ENCODE measurements at regions not wholly inside any gene's neighbourhood (a gene's known extent, or its start where the extent isn't known, plus 50 kb on each side); places are given as distances from the start of the nearest gene placed in this dataset.
A peak's percentile ranks its signal among the peaks of the same experiment; 100 is the strongest.

DNA sequence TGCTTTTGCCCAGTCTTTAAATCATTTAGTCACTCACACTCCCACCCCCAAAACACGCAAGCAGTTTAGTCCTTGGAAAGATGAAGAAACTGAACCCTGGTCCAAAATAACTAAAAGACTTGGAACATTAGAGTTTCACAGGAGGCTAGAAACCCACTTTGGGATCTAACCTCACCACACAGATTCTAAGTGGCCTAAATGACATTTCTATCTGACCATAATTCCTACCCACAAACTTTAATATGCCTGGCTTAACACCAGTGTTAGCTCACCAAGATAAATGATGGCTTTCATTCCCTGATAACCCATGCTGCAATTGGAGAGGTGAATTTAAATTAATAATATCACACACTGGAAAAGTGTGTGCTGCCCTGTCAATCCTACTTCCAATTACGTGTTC lies 295.3 kb upstream of the UBE2E2 start (continued):
- no peak for TF ChIP-seq ZNF175 (tag by site-specific recombination; IDR thresholded peaks at IDR 0.05)
- no peak for TF ChIP-seq SCRT2 (tag by site-specific recombination; IDR thresholded peaks at IDR 0.05)
- no peak for TF ChIP-seq YY2 (tag by site-specific recombination; IDR thresholded peaks at IDR 0.05)
- TF ChIP-seq ZBTB17 (tag by site-specific recombination; IDR thresholded peaks at IDR 0.05): no peak
- TF ChIP-seq ZNF560 (tag by site-specific recombination; IDR thresholded peaks at IDR 0.05; ENCODE audit: borderline replicate concordance): no peak

DNA sequence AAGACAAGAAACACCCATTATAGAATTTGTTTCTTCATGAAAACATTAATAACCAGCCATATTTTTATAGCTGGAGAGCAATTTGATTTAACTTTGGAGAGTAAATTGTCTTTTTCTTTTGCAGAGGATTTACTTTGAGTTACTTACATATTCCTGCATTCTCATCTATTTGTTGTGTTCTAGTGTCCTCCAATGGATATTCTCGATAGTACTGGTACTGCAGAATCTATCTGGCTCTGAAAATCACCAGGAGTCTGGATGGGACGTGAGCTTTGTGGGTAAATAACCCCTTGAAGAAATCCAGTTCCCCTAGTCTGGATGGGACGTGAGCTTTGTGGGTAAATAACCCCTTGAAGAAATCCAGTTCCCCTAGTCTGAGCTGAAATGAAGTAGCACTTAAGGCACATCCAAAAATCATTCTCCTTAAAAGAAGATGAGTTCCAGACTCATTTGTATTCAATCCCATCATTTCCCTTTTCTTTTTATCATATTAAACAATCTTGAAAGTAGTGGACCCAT lies 294.1 kb upstream of the UBE2E2 start:
- Histone ChIP-seq H3K9me3 (ENCODE audit: control insufficient read depth, insufficient read depth, low read depth, low read length) (no peaks in the 10 kb centered on the region), H3K4me3 (ENCODE audit: low read depth, low read length) (no peak overlapping the region), H3K36me3 (ENCODE audit: control insufficient read depth in 2 of 2, insufficient read depth in 1 of 2, low read length in 2 of 2) (no peaks in the 10 kb centered on the region), H3K4me1 (ENCODE audit: control insufficient read depth, insufficient read depth, low read length) (no peaks in the 10 kb centered on the region), H3K27ac (ENCODE audit: extremely low read depth, low read depth, low read length) (no peak overlapping the region)
- ChIA-PET POLR2A (no interaction called here), CTCF (interaction anchor here (0.7 kb wide), 1 partner anchor 13 kb away, joined by 4 read pairs; no protein-coding TSS in a partner anchor)
- TF ChIP-seq, protein P1, sequence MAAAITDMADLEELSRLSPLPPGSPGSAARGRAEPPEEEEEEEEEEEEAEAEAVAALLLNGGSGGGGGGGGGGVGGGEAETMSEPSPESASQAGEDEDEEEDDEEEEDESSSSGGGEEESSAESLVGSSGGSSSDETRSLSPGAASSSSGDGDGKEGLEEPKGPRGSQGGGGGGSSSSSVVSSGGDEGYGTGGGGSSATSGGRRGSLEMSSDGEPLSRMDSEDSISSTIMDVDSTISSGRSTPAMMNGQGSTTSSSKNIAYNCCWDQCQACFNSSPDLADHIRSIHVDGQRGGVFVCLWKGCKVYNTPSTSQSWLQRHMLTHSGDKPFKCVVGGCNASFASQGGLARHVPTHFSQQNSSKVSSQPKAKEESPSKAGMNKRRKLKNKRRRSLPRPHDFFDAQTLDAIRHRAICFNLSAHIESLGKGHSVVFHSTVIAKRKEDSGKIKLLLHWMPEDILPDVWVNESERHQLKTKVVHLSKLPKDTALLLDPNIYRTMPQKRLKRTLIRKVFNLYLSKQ (tag by site-specific recombination; IDR thresholded peaks at IDR 0.05; ENCODE audit: borderline replicate concordance): no peak
- no peak for TF ChIP-seq ZNF391 (tag by site-specific recombination; IDR thresholded peaks at IDR 0.05; ENCODE audit: borderline replicate concordance, low read depth)
- no peak for TF ChIP-seq ZNF843 (tag by site-specific recombination; IDR thresholded peaks at IDR 0.05)
- no peak for TF ChIP-seq FEZF1 (tag by site-specific recombination; IDR thresholded peaks at IDR 0.05)
- peak; percentile 27 for TF ChIP-seq ZNF654 (tag by site-specific recombination; IDR thresholded peaks at IDR 0.05; ENCODE audit: low read depth)
- TF ChIP-seq, protein P2, sequence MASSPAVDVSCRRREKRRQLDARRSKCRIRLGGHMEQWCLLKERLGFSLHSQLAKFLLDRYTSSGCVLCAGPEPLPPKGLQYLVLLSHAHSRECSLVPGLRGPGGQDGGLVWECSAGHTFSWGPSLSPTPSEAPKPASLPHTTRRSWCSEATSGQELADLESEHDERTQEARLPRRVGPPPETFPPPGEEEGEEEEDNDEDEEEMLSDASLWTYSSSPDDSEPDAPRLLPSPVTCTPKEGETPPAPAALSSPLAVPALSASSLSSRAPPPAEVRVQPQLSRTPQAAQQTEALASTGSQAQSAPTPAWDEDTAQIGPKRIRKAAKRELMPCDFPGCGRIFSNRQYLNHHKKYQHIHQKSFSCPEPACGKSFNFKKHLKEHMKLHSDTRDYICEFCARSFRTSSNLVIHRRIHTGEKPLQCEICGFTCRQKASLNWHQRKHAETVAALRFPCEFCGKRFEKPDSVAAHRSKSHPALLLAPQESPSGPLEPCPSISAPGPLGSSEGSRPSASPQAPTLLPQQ (tag by site-specific recombination; IDR thresholded peaks at IDR 0.05): no peak
- TF ChIP-seq, protein P3, sequence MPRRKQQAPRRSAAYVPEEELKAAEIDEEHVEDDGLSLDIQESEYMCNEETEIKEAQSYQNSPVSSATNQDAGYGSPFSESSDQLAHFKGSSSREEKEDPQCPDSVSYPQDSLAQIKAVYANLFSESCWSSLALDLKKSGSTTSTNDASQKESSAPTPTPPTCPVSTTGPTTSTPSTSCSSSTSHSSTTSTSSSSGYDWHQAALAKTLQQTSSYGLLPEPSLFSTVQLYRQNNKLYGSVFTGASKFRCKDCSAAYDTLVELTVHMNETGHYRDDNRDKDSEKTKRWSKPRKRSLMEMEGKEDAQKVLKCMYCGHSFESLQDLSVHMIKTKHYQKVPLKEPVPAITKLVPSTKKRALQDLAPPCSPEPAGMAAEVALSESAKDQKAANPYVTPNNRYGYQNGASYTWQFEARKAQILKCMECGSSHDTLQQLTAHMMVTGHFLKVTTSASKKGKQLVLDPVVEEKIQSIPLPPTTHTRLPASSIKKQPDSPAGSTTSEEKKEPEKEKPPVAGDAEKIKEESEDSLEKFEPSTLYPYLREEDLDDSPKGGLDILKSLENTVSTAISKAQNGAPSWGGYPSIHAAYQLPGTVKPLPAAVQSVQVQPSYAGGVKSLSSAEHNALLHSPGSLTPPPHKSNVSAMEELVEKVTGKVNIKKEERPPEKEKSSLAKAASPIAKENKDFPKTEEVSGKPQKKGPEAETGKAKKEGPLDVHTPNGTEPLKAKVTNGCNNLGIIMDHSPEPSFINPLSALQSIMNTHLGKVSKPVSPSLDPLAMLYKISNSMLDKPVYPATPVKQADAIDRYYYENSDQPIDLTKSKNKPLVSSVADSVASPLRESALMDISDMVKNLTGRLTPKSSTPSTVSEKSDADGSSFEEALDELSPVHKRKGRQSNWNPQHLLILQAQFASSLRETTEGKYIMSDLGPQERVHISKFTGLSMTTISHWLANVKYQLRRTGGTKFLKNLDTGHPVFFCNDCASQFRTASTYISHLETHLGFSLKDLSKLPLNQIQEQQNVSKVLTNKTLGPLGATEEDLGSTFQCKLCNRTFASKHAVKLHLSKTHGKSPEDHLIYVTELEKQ (tag by site-specific recombination; IDR thresholded peaks at IDR 0.05; ENCODE audit: borderline replicate concordance): no peak

DNA sequence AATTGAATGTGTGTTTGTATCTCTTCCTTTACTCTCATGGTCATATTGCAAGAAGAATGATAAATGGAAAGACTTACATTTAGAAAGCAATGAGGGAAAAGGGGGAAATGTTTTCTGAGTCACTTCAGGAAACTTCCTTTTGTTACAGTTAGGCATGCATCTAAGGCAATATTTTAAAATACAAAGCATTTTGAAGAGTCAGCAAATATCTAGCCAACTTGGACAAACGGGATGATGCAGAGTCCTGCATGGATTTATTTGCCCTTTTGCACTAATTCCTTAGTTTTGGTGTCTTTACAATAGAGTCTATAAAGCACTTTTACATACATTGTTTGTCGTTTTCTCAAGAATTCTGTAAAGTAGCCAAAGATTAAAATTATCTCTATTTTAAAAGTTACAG lies 286.2 kb upstream of the UBE2E2 start:
- no peak for TF ChIP-seq HOXA7 (CRISPR knock-in tag; IDR thresholded peaks at IDR 0.05; ENCODE audit: borderline replicate concordance)
- TF ChIP-seq, protein P4, sequence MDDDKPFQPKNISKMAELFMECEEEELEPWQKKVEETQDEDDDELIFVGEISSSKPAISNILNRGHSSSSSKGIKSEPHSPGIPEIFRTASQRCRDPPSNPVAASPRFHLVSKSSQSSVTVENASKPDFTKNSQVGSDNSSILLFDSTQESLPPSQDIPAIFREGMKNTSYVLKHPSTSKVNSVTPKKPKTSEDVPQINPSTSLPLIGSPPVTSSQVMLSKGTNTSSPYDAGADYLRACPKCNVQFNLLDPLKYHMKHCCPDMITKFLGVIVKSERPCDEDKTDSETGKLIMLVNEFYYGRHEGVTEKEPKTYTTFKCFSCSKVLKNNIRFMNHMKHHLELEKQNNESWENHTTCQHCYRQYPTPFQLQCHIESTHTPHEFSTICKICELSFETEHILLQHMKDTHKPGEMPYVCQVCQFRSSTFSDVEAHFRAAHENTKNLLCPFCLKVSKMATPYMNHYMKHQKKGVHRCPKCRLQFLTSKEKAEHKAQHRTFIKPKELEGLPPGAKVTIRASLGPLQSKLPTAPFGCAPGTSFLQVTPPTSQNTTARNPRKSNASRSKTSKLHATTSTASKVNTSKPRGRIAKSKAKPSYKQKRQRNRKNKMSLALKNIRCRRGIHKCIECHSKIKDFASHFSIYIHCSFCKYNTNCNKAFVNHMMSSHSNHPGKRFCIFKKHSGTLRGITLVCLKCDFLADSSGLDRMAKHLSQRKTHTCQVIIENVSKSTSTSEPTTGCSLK (tag by site-specific recombination; IDR thresholded peaks at IDR 0.05): no peak
- no peak for TF ChIP-seq ZNF169 (tag by site-specific recombination; IDR thresholded peaks at IDR 0.05)
- no peak for TF ChIP-seq ZNF140 (tag by site-specific recombination; IDR thresholded peaks at IDR 0.05)
- no peak for TF ChIP-seq ZNF174 (tag by site-specific recombination; IDR thresholded peaks at IDR 0.05)
- TF ChIP-seq, protein P1 (tag by site-specific recombination; IDR thresholded peaks at IDR 0.05; ENCODE audit: borderline replicate concordance): no peak
- TF ChIP-seq ZNF548 (tag by site-specific recombination; IDR thresholded peaks at IDR 0.05): no peak
- no peak for TF ChIP-seq ZNF530 (tag by site-specific recombination; IDR thresholded peaks at IDR 0.05; ENCODE audit: low read depth)
- TF ChIP-seq MZF1 (tag by site-specific recombination; IDR thresholded peaks at IDR 0.05; ENCODE audit: borderline replicate concordance): no peak
- TF ChIP-seq, protein P5, sequence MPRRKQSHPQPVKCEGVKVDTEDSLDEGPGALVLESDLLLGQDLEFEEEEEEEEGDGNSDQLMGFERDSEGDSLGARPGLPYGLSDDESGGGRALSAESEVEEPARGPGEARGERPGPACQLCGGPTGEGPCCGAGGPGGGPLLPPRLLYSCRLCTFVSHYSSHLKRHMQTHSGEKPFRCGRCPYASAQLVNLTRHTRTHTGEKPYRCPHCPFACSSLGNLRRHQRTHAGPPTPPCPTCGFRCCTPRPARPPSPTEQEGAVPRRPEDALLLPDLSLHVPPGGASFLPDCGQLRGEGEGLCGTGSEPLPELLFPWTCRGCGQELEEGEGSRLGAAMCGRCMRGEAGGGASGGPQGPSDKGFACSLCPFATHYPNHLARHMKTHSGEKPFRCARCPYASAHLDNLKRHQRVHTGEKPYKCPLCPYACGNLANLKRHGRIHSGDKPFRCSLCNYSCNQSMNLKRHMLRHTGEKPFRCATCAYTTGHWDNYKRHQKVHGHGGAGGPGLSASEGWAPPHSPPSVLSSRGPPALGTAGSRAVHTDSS (tag by site-specific recombination; IDR thresholded peaks at IDR 0.05): no peak
- TF ChIP-seq YY2 (tag by site-specific recombination; IDR thresholded peaks at IDR 0.05): no peak
- Histone ChIP-seq H3K9me3 (ENCODE audit: control insufficient read depth, insufficient read depth, low read depth, low read length) (no peaks in the 10 kb centered on the region), H3K27ac (ENCODE audit: extremely low read depth, low read depth, low read length) (no peak overlapping the region), H3K36me3 (ENCODE audit: control insufficient read depth in 2 of 2, insufficient read depth in 1 of 2, low read length in 2 of 2) (no peaks in the 10 kb centered on the region), H3K4me1 (ENCODE audit: control insufficient read depth, insufficient read depth, low read length) (no peaks in the 10 kb centered on the region), H3K4me3 (ENCODE audit: low read depth, low read length) (no peak overlapping the region)
- POLR2A ChIA-PET: no interaction called here
- CTCF ChIA-PET: no interaction called here

Data from HEK293 (cell line).